Tibial nerve (tissue), 4 donors: ENCODE measurements at regions not wholly inside any gene's neighbourhood (a gene's known extent, or its start where the extent isn't known, plus 50 kb on each side); places are given as distances from the start of the nearest gene placed in this dataset.

ENCODE experiments used
- DNase-seq, 2 donors: peaks; one replicate each; pipeline ENCODE4 v3.0.0-alpha.2; 2019; ENCODE audit warnings: low spot score in 2 of 2
- H3K27ac ChIP-seq, 4 donors: fragments of 200-600 bp; sonication (generic) in 3 of 4; one replicate each; pipeline ENCODE4 v1.5.1; 2017 to 2019; ENCODE audit warnings: mild to moderate bottlenecking in 1 of 4
- H3K27me3 ChIP-seq, 2 donors: fragments of 200-600 bp; sonication (generic) in 1 of 2; one replicate each; pipeline versions ENCODE4 v1.5.1 to v1.6.0; 2017 to 2019
- H3K36me3 ChIP-seq, 3 donors: fragments of 200-600 bp; sonication (generic); one replicate each; pipeline ENCODE4 v1.5.1; 2018 to 2019
- H3K4me1 ChIP-seq, 4 donors: fragments of 200-600 bp; sonication (generic) in 3 of 4; one replicate each; pipeline ENCODE4 v1.5.1; 2017 to 2019
- H3K4me3 ChIP-seq, 4 donors: fragments of 200-600 bp; sonication (generic) in 3 of 4; one replicate each; pipeline ENCODE4 v1.5.1; 2017 to 2019; ENCODE audit warnings: mild to moderate bottlenecking in 1 of 4, moderate library complexity in 1 of 4
- H3K9me3 ChIP-seq, 4 donors: fragments of 200-600 bp; sonication (generic) in 3 of 4; one replicate each; pipeline ENCODE4 v1.5.1; 2017 to 2019
- CTCF ChIP-seq, 5 experiments: fragments of 200-600 bp in 3 of 5; fragments of 450-650 bp in 2 of 5; sonication (generic) in 3 of 5; IDR thresholded peaks; one replicate each; pipeline ENCODE4 v1.5.1; 2016 to 2019; ENCODE audit warnings: antibody characterized with exemption in 5 of 5, mild to moderate bottlenecking in 3 of 5, moderate library complexity in 2 of 5
- EP300 ChIP-seq, 2 donors: sonication (generic); formaldehyde crosslinking; IDR thresholded peaks; one replicate each; pipeline ENCODE4 v1.6.1; 2017; ENCODE audit warnings: antibody characterized with exemption in 2 of 2, mild to moderate bottlenecking in 1 of 2
- POLR2A ChIP-seq, 2 donors: fragments of 450-650 bp; IDR thresholded peaks; one replicate each; pipeline ENCODE4 v1.6.1; 2017; ENCODE audit warnings: antibody characterized with exemption in 2 of 2, mild to moderate bottlenecking in 2 of 2, moderate library complexity in 2 of 2
- WGBS, 2 donors: methylation state at CpG; one replicate each; pipeline ENCODE4 v1.1.5; 2018; 5-methylcytosine and 5-hydroxymethylcytosine counted together

- H3K27ac ChIP-seq: no peak overlapping the region
- WGBS, 2 donors: 88 to 95% methylated on average over 4 of the region's 4 CpGs
These were observed 496.4 kb downstream of the FOXO1 start for GRCh38 chr13:40170091-40170490.

GRCh38 chr13:40170982-40171381, 495.5 kb downstream of the FOXO1 start:
- H3K4me1 ChIP-seq: peaks cover 0 to 22% (median 0%) of the 10 kb centered on the region in 4 donors
- no peak overlapping the region for H3K4me3 ChIP-seq
- no peak overlapping the region for H3K27ac ChIP-seq
- WGBS, 2 donors: 91 to 99% methylated on average over 3 of the region's 3 CpGs
- TF ChIP-seq CTCF (IDR thresholded peaks at IDR 0.05) (no peak), POLR2A (IDR thresholded peaks at IDR 0.05) (no peak), EP300 (IDR thresholded peaks at IDR 0.05) (no peak)
- no peak for DNase-seq
- no peaks in the 10 kb centered on the region for H3K9me3 ChIP-seq
- no peaks in the 10 kb centered on the region for H3K27me3 ChIP-seq
- no peaks in the 10 kb centered on the region for H3K36me3 ChIP-seq

More at GRCh38 chr13:40170091-40170490, 496.4 kb downstream of the FOXO1 start:
- peaks cover 0 to 14% (median 0%) of the 10 kb centered on the region in 4 donors for H3K4me1 ChIP-seq
- no peaks in the 10 kb centered on the region for H3K36me3 ChIP-seq
- no peaks in the 10 kb centered on the region for H3K27me3 ChIP-seq
- no peak overlapping the region for H3K4me3 ChIP-seq
- no peak for DNase-seq
- TF ChIP-seq CTCF (IDR thresholded peaks at IDR 0.05) (no peak), POLR2A (IDR thresholded peaks at IDR 0.05) (no peak)
- H3K9me3 ChIP-seq: no peaks in the 10 kb centered on the region

GRCh38 chr13:40171566-40171965, 494.9 kb downstream of the FOXO1 start:
- DNase-seq: no peak
- Histone ChIP-seq H3K27me3 (no peaks in the 10 kb centered on the region), H3K9me3 (no peaks in the 10 kb centered on the region), H3K27ac (no peak overlapping the region), H3K36me3 (no peaks in the 10 kb centered on the region), H3K4me3 (no peak overlapping the region), H3K4me1 (peaks cover 0 to 22% (median 0%) of the 10 kb centered on the region in 4 donors)
- TF ChIP-seq EP300 (IDR thresholded peaks at IDR 0.05): no peak
- TF ChIP-seq CTCF (IDR thresholded peaks at IDR 0.05): no peak
- TF ChIP-seq POLR2A (IDR thresholded peaks at IDR 0.05): no peak
- WGBS, 2 donors: 97 to 98% methylated on average over 2 of the region's 2 CpGs

- WGBS, 2 donors: 20 to 33% methylated on average over 18 to 31 of the region's 32 CpGs
- TF ChIP-seq EP300 (IDR thresholded peaks at IDR 0.05): no peak
- no peak for TF ChIP-seq CTCF (IDR thresholded peaks at IDR 0.05)
- TF ChIP-seq POLR2A (IDR thresholded peaks at IDR 0.05): no peak
- Histone ChIP-seq H3K27me3 (no peaks in the 10 kb centered on the region), H3K27ac (no peak overlapping the region), H3K9me3 (no peaks in the 10 kb centered on the region), H3K36me3 (no peaks in the 10 kb centered on the region), H3K4me3 (no peak overlapping the region), H3K4me1 (peaks cover 0 to 22% (median 0%) of the 10 kb centered on the region in 4 donors)
- DNase-seq: no peak
These were observed 494.3 kb downstream of the FOXO1 start for GRCh38 chr13:40172149-40172591.

- WGBS, 2 donors: 81 to 89% methylated on average over 7 of the region's 7 CpGs
These were observed 493.6 kb downstream of the FOXO1 start for GRCh38 chr13:40172878-40173277.

More at GRCh38 chr13:40172878-40173277, 493.6 kb downstream of the FOXO1 start:
- H3K4me3 ChIP-seq: no peak overlapping the region
- DNase-seq: no peak
- no peaks in the 10 kb centered on the region for H3K36me3 ChIP-seq
- no peaks in the 10 kb centered on the region for H3K27me3 ChIP-seq
- H3K4me1 ChIP-seq: peaks cover 0 to 22% (median 0%) of the 10 kb centered on the region in 4 donors
- no peaks in the 10 kb centered on the region for H3K9me3 ChIP-seq
- TF ChIP-seq POLR2A (IDR thresholded peaks at IDR 0.05) (no peak), CTCF (IDR thresholded peaks at IDR 0.05) (no peak)
- H3K27ac ChIP-seq: no peak overlapping the region
